GM23338 (cell line): ENCODE measurements at regions not wholly inside any gene's neighbourhood (a gene's known extent, or its start where the extent isn't known, plus 50 kb on each side); places are given as distances from the start of the nearest gene placed in this dataset.

Experiments used
- ATAC-seq: fragments of 200-7000 bp; cut with Tn5 transposase; 3 replicates; pipeline ENCODE4 v1.9.1; 2020
- DNase-seq: peaks from one replicate; pipeline ENCODE4 v3.0.0-alpha.2; 2015; ENCODE audit warnings: low spot score
- H2AFZ ChIP-seq: fragments of 200-600 bp; sonication (generic); 2 replicates; pipeline ENCODE4 v1.8.0; 2016; ENCODE audit warnings: antibody characterized with exemption, mild to moderate bottlenecking, moderate library complexity
- H3F3A ChIP-seq: fragments of 200-600 bp; sonication (generic); replicated peaks from 2 replicates; pipeline ENCODE4 v1.8.0; 2017; ENCODE audit warnings: antibody characterized with exemption, mixed run types, low read depth
- H3K27ac ChIP-seq: fragments of 200-600 bp; sonication (generic); 2 replicates; pipeline ENCODE4 v1.6.1; 2016; ENCODE audit warnings: low read depth
- H3K27me3 ChIP-seq: fragments of 200-600 bp; sonication (generic); 2 replicates; pipeline ENCODE4 v1.8.0; 2016; ENCODE audit warnings: mild to moderate bottlenecking, mixed run types, moderate library complexity; ENCODE audit not compliant: insufficient read depth
- H3K36me3 ChIP-seq: fragments of 200-600 bp; sonication (generic); 2 replicates; pipeline ENCODE4 v1.8.0; 2016; ENCODE audit warnings: mild to moderate bottlenecking; ENCODE audit not compliant: insufficient read depth
- H3K4me1 ChIP-seq: fragments of 200-600 bp; sonication (generic); 2 replicates; pipeline ENCODE4 v1.8.0; 2016; ENCODE audit warnings: mild to moderate bottlenecking, moderate library complexity; ENCODE audit not compliant: insufficient read depth
- H3K4me2 ChIP-seq: fragments of 200-600 bp; sonication (generic); 2 replicates; pipeline ENCODE4 v1.7.1; 2017; ENCODE audit warnings: mixed run types
- H3K4me3 ChIP-seq: fragments of 200-600 bp; sonication (generic); 2 replicates; pipeline ENCODE4 v1.6.1; 2016; ENCODE audit warnings: mixed run types
- H3K79me2 ChIP-seq: fragments of 200-600 bp; sonication (generic); replicated peaks from 2 replicates; pipeline ENCODE4 v1.8.0; 2017; ENCODE audit warnings: mild to moderate bottlenecking; ENCODE audit not compliant: insufficient read depth
- H3K9me2 ChIP-seq: fragments of 200-600 bp; sonication (generic); 2 replicates; pipeline ENCODE4 v1.8.0; 2017; ENCODE audit not compliant: insufficient read depth
- H4K20me1 ChIP-seq: fragments of 200-600 bp; sonication (generic); replicated peaks from 2 replicates; pipeline ENCODE4 v1.8.0; 2017; ENCODE audit warnings: mild to moderate bottlenecking; ENCODE audit not compliant: insufficient read depth
- H3K27ac Mint-ChIP-seq: 2 replicates; pipeline ENCODE4 v1.8.0; 2020; ENCODE audit warnings: inconsistent platforms, mild to moderate bottlenecking, moderate library complexity, mixed read lengths
- H3K27me3 Mint-ChIP-seq: 3 replicates; pipeline ENCODE4 v1.8.0; 2022; ENCODE audit warnings: low read depth, mild to moderate bottlenecking, moderate library complexity, mixed read lengths, inconsistent platforms; ENCODE audit not compliant: insufficient read depth, poor library complexity
- H3K36me3 Mint-ChIP-seq: 3 replicates; pipeline ENCODE4 v1.8.0; 2021; ENCODE audit warnings: low read depth, mild to moderate bottlenecking, inconsistent platforms, moderate library complexity, mixed read lengths
- H3K4me1 Mint-ChIP-seq: 3 replicates; pipeline ENCODE4 v1.8.0; 2020; ENCODE audit warnings: mild to moderate bottlenecking, inconsistent platforms, mixed read lengths
- H3K4me3 Mint-ChIP-seq: 3 replicates; pipeline ENCODE4 v1.8.0; 2021; ENCODE audit warnings: moderate library complexity, mild to moderate bottlenecking, inconsistent platforms, mixed read lengths
- H3K9me3 Mint-ChIP-seq: 3 replicates; pipeline ENCODE4 v1.8.0; 2020; ENCODE audit warnings: moderate library complexity, mild to moderate bottlenecking, inconsistent platforms, mixed read lengths
- CTCF ChIP-seq, 2 experiments: fragments of 200-600 bp in 1 of 2; sonication (generic) in 1 of 2; conservative IDR thresholded peaks; 2 replicates each; pipeline versions ENCODE4 v1.5.1 to v1.6.1; 2016 to 2017; ENCODE audit warnings: antibody characterized with exemption in 2 of 2, low read depth in 2 of 2, mild to moderate bottlenecking in 2 of 2, moderate library complexity in 1 of 2
- EZH2 ChIP-seq: fragments of 200-600 bp; sonication (generic); IDR thresholded peaks from one replicate; pipeline ENCODE4 v1.8.0; 2017; ENCODE audit warnings: antibody characterized with exemption, mild to moderate bottlenecking, low read depth; ENCODE audit not compliant: unreplicated experiment
- EZH2phosphoT487 ChIP-seq: fragments of 200-600 bp; sonication (generic); IDR thresholded peaks from one replicate; pipeline ENCODE4 v1.8.1; 2018; ENCODE audit warnings: antibody characterized with exemption; ENCODE audit not compliant: unreplicated experiment
- JUNB ChIP-seq: IDR thresholded peaks from one replicate; pipeline ENCODE4 v1.6.1; 2016; ENCODE audit warnings: antibody characterized with exemption; ENCODE audit not compliant: unreplicated experiment
- NANOG ChIP-seq: IDR thresholded peaks from 2 replicates; pipeline ENCODE4 v1.6.1; 2016; ENCODE audit warnings: antibody characterized with exemption, borderline replicate concordance
- REST ChIP-seq: IDR thresholded peaks from one replicate; pipeline ENCODE4 v1.6.1; 2018; ENCODE audit warnings: antibody characterized with exemption; ENCODE audit not compliant: unreplicated experiment
- STAT1 ChIP-seq: IDR thresholded peaks from one replicate; pipeline ENCODE4 v1.6.1; 2016; ENCODE audit warnings: antibody characterized with exemption; ENCODE audit not compliant: unreplicated experiment
- ZNF114 ChIP-seq: fragments of 250-450 bp; sonication (Bioruptor Pico); IDR thresholded peaks from 2 replicates; pipeline ENCODE4 v1.5.0; 2020; ENCODE audit warnings: mild to moderate bottlenecking, moderate library complexity
- ZNF331 ChIP-seq: fragments of 250-450 bp; sonication (Bioruptor Pico); IDR thresholded peaks from 2 replicates; pipeline ENCODE4 v1.5.0; 2020; ENCODE audit warnings: low read depth, mild to moderate bottlenecking, moderate library complexity
- ZNF462 ChIP-seq: fragments of 250-450 bp; sonication (Bioruptor Pico); IDR thresholded peaks from 2 replicates; pipeline ENCODE4 v1.5.0; 2020; ENCODE audit warnings: mild to moderate bottlenecking, moderate library complexity

- no peak for TF ChIP-seq CTCF (conservative IDR thresholded peaks at IDR 0.05; ENCODE audit: low read depth in 2 of 2)
- TF ChIP-seq JUNB: no peak
- no peak for TF ChIP-seq NANOG
- no peak for TF ChIP-seq EZH2phosphoT487
- TF ChIP-seq STAT1: no peak
- TF ChIP-seq EZH2: no peak
- no peak for TF ChIP-seq REST
These were observed 89.7 kb downstream of the C11orf91 start (continued) for GRCh38 chr11:33610903-33611302.

- Mint-ChIP-seq H3K9me3 (no peaks in the 10 kb centered on the region), H3K27me3 (peaks cover 3% of the 10 kb centered on the region), H3K36me3 (no peaks in the 10 kb centered on the region), H3K4me1 (no peaks in the 10 kb centered on the region), H3K4me3 (no peak overlapping the region), H3K27ac (no peak overlapping the region)
- H3K4me1 ChIP-seq: no peaks in the 10 kb centered on the region
- H3K79me2 ChIP-seq: no peaks in the 10 kb centered on the region
- H3K4me3 ChIP-seq: no peak overlapping the region
- no peaks in the 10 kb centered on the region for H3K36me3 ChIP-seq
- no peak for DNase-seq
- H2AFZ ChIP-seq: no peak overlapping the region
- no peaks in the 10 kb centered on the region for H4K20me1 ChIP-seq
- H3K27me3 ChIP-seq: no peaks in the 10 kb centered on the region
- no peak for ATAC-seq
- H3F3A ChIP-seq: no peaks in the 10 kb centered on the region
- H3K9me2 ChIP-seq: no peaks in the 10 kb centered on the region
- H3K4me2 ChIP-seq: no peak overlapping the region
- no peak overlapping the region for H3K27ac ChIP-seq
- TF ChIP-seq ZNF462 (CRISPR knock-in tag) (no peak), JUNB (no peak), ZNF331 (no peak), EZH2 (no peak), EZH2phosphoT487 (no peak), REST (no peak), NANOG (no peak), ZNF114 (CRISPR knock-in tag) (no peak)
These were observed 92.2 kb downstream of the C11orf91 start for GRCh38 chr11:33608386-33608785.
